ENCODE measurements at regions not wholly inside any gene's neighbourhood (a gene's known extent, or its start where the extent isn't known, plus 50 kb on each side); places are given as distances from the start of the nearest gene placed in this dataset.

DNA sequence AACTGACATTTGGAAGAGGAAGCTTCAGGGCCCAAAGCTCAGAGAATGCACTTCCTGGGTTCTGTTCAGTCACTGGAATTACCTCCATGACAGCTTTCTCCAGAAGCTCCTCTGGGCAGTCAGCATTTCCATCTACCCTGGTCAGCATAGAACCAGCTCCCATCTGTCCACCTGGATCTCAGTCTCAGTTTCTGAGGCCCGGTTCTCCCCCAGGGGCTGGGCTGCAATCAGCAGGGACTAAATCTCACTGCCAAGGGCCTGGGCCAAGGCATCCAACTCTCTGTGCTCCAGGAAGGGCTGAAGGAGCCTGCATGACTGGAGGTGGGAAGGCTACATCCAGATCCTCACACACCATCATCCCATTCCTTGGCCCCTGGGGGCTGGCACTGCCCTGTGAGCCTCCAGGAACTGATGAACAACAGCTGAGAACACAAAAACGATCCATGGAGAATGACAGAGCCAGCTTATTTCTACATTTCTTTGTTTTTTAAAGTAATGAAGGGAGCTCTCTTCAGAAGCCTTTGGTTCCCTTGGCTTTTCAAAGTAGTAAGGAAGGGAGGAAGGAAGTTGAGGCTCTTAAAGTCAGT, 66.3 kb upstream of the MRTFB start:
- no peak overlapping the region for H3K4me3 ChIP-seq
- no peaks in the 10 kb centered on the region for H3K9me3 ChIP-seq
- intact Hi-C loops (cut with DNase I): loop anchor here in 7 of 10 donors (5.0 to 10.0 kb wide), 9 partner anchors 48 to 182 kb away; partner anchors contain the start of genes MRTFB (in 4 of the 7) and ERCC4 (in 2 of the 7)
- H3K4me1 ChIP-seq: peaks cover 0 to 54% (median 30%) of the 10 kb centered on the region in 12 donors
- 41 to 68% (median 49%) methylated on average over 2 of the region's 2 CpGs for WGBS, 4 donors
- no peaks in the 10 kb centered on the region for H3K27me3 ChIP-seq
- H3K27ac ChIP-seq: peak overlapping the region in 11 of 12 donors; percentile 18 to 85 (median 68)
- no peaks in the 10 kb centered on the region for H3K36me3 ChIP-seq
- TF ChIP-seq, protein P1, sequence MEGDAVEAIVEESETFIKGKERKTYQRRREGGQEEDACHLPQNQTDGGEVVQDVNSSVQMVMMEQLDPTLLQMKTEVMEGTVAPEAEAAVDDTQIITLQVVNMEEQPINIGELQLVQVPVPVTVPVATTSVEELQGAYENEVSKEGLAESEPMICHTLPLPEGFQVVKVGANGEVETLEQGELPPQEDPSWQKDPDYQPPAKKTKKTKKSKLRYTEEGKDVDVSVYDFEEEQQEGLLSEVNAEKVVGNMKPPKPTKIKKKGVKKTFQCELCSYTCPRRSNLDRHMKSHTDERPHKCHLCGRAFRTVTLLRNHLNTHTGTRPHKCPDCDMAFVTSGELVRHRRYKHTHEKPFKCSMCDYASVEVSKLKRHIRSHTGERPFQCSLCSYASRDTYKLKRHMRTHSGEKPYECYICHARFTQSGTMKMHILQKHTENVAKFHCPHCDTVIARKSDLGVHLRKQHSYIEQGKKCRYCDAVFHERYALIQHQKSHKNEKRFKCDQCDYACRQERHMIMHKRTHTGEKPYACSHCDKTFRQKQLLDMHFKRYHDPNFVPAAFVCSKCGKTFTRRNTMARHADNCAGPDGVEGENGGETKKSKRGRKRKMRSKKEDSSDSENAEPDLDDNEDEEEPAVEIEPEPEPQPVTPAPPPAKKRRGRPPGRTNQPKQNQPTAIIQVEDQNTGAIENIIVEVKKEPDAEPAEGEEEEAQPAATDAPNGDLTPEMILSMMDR (IDR thresholded peaks at IDR 0.05): no peak
- no peak for TF ChIP-seq POLR2A (IDR thresholded peaks at IDR 0.05)
- DNase-seq (no peak), ATAC-seq (no peak)

DNA sequence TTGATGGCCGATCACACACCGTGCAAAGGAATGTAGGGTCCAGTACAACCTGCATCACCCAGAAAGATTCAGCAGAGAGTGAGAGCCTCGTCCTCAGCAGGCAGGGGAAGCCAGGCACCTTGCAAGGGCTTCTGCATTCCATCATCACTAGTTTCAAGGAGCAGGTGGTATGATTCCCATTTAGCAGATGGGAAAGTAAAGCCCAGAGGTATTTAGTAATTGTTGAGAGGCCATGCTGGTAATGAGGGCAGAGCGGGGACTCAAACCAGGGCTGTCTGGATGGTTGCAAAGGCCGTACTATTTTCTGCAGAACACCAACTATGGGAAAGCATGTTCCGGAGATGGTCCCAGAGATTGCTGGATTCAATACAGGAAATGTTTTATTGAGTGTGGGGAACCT, 65.8 kb upstream of the MRTFB start:
- H3K4me1 ChIP-seq: peaks cover 0 to 49% (median 27%) of the 10 kb centered on the region in 12 donors
- no peak for DNase-seq

DNA sequence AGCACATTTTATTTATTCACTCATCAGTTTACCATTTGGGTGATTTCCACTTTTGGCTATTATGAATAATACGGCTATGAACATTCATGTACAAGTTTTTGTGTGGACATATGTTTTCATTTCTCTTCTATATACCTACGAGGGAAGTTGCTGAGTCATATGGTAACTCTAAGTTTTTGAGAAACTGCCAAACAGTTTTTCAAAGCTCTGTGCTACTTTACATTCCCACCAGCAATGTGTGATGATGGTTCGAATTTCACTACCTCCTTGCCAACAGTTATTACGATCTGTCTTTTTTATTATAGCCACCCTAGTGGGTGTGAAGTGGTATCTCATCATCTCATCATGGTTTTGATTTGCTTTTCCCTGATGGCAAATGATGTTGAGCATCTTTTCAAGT, 63.7 kb upstream of the MRTFB start:
- intact Hi-C loops (cut with DNase I): loop anchor here in 3 of 10 donors (10.0 kb wide), 4 partner anchors 53 to 177 kb away; partner anchors contain the start of genes ERCC4 (in 1 of the 3) and MRTFB (in 1 of the 3)
- WGBS, 4 donors: 49 to 64% (median 57%) methylated on average over 4 of the region's 4 CpGs
- peaks cover 0 to 42% (median 22%) of the 10 kb centered on the region in 12 donors for H3K4me1 ChIP-seq

More for the DNA sequence above, 65.8 kb upstream of the MRTFB start:
- no peak for ATAC-seq
- Histone ChIP-seq H3K27me3 (no peaks in the 10 kb centered on the region), H3K4me3 (no peak overlapping the region), H3K36me3 (no peaks in the 10 kb centered on the region), H3K27ac (peak overlapping the region in 11 of 12 donors; percentile 18 to 85 (median 68)), H3K9me3 (no peaks in the 10 kb centered on the region)
- intact Hi-C loops (cut with DNase I): loop anchor here in 3 of 10 donors (10.0 kb wide), 4 partner anchors 51 to 179 kb away; partner anchors contain the start of genes ERCC4 (in 1 of the 3) and MRTFB (in 1 of the 3)
- WGBS, 4 donors: 82 to 89% (median 86%) methylated on average over 6 of the region's 6 CpGs
- no peak for TF ChIP-seq POLR2A (IDR thresholded peaks at IDR 0.05)
- TF ChIP-seq, protein P1 (IDR thresholded peaks at IDR 0.05): no peak

DNA sequence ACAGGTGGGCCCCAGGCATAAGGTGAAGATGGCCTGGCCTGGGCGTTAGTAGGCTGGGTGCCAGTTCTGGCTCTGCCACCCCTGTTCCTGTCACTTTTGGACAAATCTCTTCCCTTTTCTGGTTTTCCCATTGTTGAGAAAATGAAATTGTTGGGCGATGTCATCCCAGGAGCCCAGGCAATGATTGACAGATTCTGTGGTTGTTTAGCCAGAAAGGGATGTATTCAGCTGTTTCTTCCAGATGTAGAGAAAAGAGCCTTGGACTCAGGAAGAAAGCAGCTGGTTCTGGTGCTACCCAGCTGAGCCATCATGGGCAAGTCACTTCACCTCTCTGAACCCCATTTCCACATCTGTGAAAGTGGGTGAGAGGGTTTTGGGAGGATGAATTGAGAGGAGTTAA, 60.1 kb upstream of the MRTFB start:
- H3K27ac ChIP-seq: no peak overlapping the region
- no peaks in the 10 kb centered on the region for H3K36me3 ChIP-seq
- no peak for ATAC-seq
- no peaks in the 10 kb centered on the region for H3K9me3 ChIP-seq
- TF ChIP-seq, protein P1 (IDR thresholded peaks at IDR 0.05): no peak
- no peak for TF ChIP-seq POLR2A (IDR thresholded peaks at IDR 0.05)
- WGBS, 4 donors: 81 to 93% (median 89%) methylated on average over 2 of the region's 2 CpGs
- no peaks in the 10 kb centered on the region for H3K27me3 ChIP-seq
- intact Hi-C loops (cut with DNase I): loop anchor here in 2 of 10 donors (10.0 kb wide), 2 partner anchors 54 to 56 kb away; no protein-coding TSS in a partner anchor
- DNase-seq: no peak
- H3K4me3 ChIP-seq: no peak overlapping the region
- peaks cover 0 to 46% (median 26%) of the 10 kb centered on the region in 12 donors for H3K4me1 ChIP-seq

More for the DNA sequence above, 63.7 kb upstream of the MRTFB start:
- TF ChIP-seq, protein P1 (IDR thresholded peaks at IDR 0.05): no peak
- no peak for TF ChIP-seq POLR2A (IDR thresholded peaks at IDR 0.05)
- H3K36me3 ChIP-seq: no peaks in the 10 kb centered on the region
- H3K4me3 ChIP-seq: no peak overlapping the region
- no peak for ATAC-seq
- no peak overlapping the region for H3K27ac ChIP-seq
- H3K27me3 ChIP-seq: no peaks in the 10 kb centered on the region
- H3K9me3 ChIP-seq: no peaks in the 10 kb centered on the region
- DNase-seq: no peak

Data from heart left ventricle (tissue), 16 donors.